HG03097 (cell line): ENCODE measurements at regions not wholly inside any gene's neighbourhood (a gene's known extent, or its start where the extent isn't known, plus 50 kb on each side); places are given as distances from the start of the nearest gene placed in this dataset.

ENCODE experiments used
- ATAC-seq: cut with Tn5 transposase; IDR thresholded peaks from one replicate; pipeline ENCODE4 v1.9.1; 2021; ENCODE audit not compliant: unreplicated experiment, low FRiP score

GRCh38 chr21:22250355-22250754, 1252.1 kb downstream of the NCAM2 start:
- ATAC-seq, result no peak

- ATAC-seq, result no peak
These were observed 1255.6 kb downstream of the NCAM2 start for GRCh38 chr21:22253761-22254160.

GRCh38 chr21:22258821-22259220, 1260.6 kb downstream of the NCAM2 start:
- no peak for ATAC-seq

GRCh38 chr21:22260274-22260673, 1262.1 kb downstream of the NCAM2 start:
- no peak for ATAC-seq

- no peak for ATAC-seq
These were observed 1265.7 kb downstream of the NCAM2 start for GRCh38 chr21:22263890-22264289.

GRCh38 chr21:22277341-22277740, 1279.1 kb downstream of the NCAM2 start:
- ATAC-seq, result no peak

- no peak for ATAC-seq
These were observed 1280.2 kb downstream of the NCAM2 start for GRCh38 chr21:22278366-22278765.

- no peak for ATAC-seq
These were observed 1282.6 kb downstream of the NCAM2 start for GRCh38 chr21:22280851-22281250.

- no peak for ATAC-seq
These were observed 1290.8 kb downstream of the NCAM2 start for GRCh38 chr21:22288885-22289499.

GRCh38 chr21:22292144-22292543, 1293.9 kb downstream of the NCAM2 start:
- ATAC-seq, result no peak

GRCh38 chr21:22297575-22297974, 1299.4 kb downstream of the NCAM2 start:
- no peak for ATAC-seq

- ATAC-seq, result no peak
These were observed 1313.7 kb downstream of the NCAM2 start for GRCh38 chr21:22311741-22312462.

- ATAC-seq, result no peak
These were observed 1316.8 kb downstream of the NCAM2 start for GRCh38 chr21:22314963-22315362.

GRCh38 chr21:22319435-22319834, 1321.2 kb downstream of the NCAM2 start:
- ATAC-seq, result no peak

GRCh38 chr21:22342889-22343288, 1344.7 kb downstream of the NCAM2 start:
- ATAC-seq, result no peak

GRCh38 chr21:22343303-22343702, 1345.1 kb downstream of the NCAM2 start:
- no peak for ATAC-seq

- no peak for ATAC-seq
These were observed 1345.5 kb downstream of the NCAM2 start for GRCh38 chr21:22343721-22344120.

GRCh38 chr21:22345624-22346023, 1347.4 kb downstream of the NCAM2 start:
- no peak for ATAC-seq

GRCh38 chr21:22346576-22346975, 1348.4 kb downstream of the NCAM2 start:
- no peak for ATAC-seq

- no peak for ATAC-seq
These were observed 1352.9 kb downstream of the NCAM2 start for GRCh38 chr21:22351076-22351475.

GRCh38 chr21:22352088-22352487, 1353.9 kb downstream of the NCAM2 start:
- ATAC-seq, result no peak

- no peak for ATAC-seq
These were observed 1357.7 kb downstream of the NCAM2 start for GRCh38 chr21:22355949-22356348.
